ENCODE measurements at regions not wholly inside any gene's neighbourhood (a gene's known extent, or its start where the extent isn't known, plus 50 kb on each side); places are given as distances from the start of the nearest gene placed in this dataset.

DNA sequence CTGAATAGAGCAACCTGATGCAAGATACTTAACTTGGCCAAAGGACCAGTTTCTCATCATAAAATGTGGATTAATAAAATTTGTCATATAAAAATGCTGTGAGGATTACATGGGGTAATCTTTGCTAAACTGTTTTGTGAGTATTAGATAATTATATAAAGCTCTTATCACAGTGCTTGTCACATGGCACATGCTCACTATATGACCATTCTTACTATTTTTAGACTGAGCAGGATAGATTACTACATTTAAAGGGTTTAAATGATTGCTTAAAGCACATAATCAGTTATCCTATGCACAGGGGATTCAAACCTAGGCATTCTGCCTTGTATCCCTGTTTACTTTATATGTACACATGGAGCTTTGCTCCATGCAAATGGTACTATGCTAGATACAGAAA, 82.9 kb upstream of the COL24A1 start:
- TF ChIP-seq, protein P1, sequence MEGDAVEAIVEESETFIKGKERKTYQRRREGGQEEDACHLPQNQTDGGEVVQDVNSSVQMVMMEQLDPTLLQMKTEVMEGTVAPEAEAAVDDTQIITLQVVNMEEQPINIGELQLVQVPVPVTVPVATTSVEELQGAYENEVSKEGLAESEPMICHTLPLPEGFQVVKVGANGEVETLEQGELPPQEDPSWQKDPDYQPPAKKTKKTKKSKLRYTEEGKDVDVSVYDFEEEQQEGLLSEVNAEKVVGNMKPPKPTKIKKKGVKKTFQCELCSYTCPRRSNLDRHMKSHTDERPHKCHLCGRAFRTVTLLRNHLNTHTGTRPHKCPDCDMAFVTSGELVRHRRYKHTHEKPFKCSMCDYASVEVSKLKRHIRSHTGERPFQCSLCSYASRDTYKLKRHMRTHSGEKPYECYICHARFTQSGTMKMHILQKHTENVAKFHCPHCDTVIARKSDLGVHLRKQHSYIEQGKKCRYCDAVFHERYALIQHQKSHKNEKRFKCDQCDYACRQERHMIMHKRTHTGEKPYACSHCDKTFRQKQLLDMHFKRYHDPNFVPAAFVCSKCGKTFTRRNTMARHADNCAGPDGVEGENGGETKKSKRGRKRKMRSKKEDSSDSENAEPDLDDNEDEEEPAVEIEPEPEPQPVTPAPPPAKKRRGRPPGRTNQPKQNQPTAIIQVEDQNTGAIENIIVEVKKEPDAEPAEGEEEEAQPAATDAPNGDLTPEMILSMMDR (IDR thresholded peaks at IDR 0.05): no peak
- TF ChIP-seq POLR2A (IDR thresholded peaks at IDR 0.05): no peak
